GM18867 (cell line): ENCODE measurements at regions not wholly inside any gene's neighbourhood (a gene's known extent, or its start where the extent isn't known, plus 50 kb on each side); places are given as distances from the start of the nearest gene placed in this dataset.

Source experiments
- ATAC-seq: cut with Tn5 transposase; IDR thresholded peaks from one replicate; pipeline ENCODE4 v1.9.1; 2021; ENCODE audit warnings: mild to moderate bottlenecking, moderate library complexity; ENCODE audit not compliant: unreplicated experiment

GRCh38 chr6:56347526-56347925, 100.1 kb upstream of the COL21A1 start:
- no peak for ATAC-seq

- no peak for ATAC-seq
These were observed 99.6 kb upstream of the COL21A1 start for GRCh38 chr6:56346958-56347357.

GRCh38 chr6:56345376-56345995, 98.1 kb upstream of the COL21A1 start:
- ATAC-seq: no peak

DNA sequence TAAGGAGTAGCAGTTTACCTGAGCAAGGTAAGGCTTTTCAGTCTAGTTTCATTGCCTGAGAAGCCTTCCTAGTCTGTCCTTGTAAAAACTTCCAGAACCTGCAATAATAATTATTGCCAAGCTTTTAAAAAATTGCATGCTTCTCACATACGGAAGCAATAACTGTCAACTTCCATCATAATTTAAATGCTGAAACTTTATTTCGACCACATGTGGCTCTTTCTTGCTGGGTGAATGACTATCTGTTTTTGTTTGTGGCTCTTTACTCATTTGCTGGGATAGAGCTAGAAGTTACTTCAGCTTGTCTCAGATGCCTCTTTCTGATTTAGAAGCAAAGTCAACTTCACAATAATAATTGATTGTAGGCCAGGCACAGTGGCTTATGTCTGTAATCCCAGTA, 95.9 kb upstream of the COL21A1 start:
- ATAC-seq: no peak

GRCh38 chr6:56339524-56339923, 92.1 kb upstream of the COL21A1 start:
- ATAC-seq: no peak

DNA sequence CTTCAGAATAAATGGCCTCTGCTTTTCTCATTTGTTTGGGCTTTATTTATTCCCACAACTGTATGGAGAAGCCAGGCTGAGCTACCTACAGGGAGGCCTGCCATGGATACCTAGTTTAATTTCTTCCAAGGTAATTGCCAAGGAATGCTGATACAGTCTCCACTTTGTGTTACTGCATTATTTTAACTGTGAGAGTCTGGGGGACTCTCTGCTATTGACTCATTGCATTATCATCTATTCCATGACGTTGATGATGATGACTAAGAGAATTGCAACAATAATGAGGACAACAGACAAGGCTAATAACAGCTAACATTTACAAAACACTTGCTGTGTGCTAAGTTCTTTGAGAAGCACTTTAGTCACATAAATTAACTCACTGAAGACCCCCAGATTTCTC, 88.3 kb upstream of the COL21A1 start:
- ATAC-seq: no peak

- no peak for ATAC-seq
These were observed 87.6 kb upstream of the COL21A1 start for GRCh38 chr6:56334937-56335336.

DNA sequence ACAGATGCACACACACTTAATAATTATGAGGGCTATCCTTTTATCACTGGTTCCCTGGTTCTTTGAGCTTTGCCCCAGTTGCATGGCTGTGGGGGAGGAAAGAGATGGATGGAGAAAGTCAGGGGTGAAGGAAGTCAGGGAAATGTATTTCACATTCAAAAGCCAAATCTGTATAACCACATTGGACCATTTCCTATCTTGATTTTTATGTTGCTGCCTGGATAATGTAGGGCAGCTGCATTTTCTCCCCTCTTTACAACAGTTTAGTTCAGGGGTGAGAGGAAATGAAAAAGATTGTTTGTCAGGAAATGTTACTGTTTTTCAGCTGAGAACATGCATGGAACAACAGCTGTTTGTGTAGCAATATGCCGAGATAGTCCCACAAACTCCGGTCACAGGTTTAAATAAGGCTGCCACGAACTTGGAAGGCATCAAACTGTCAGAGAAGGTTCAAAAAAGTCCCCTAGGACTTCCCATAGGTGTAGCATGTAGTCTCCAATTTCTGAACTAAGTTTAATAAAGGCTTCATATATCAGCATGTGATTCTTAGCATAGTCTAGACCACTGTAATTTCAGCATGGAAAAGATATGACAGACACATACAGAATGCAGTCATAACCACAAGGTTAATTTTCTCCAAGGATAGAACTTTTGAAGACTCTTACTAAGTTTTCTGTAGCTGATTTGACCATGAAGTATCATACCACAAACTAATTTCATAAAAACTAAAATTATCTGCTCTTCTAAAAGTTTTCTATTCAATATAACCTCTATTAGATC, 82.1 kb upstream of the COL21A1 start:
- no peak for ATAC-seq

DNA sequence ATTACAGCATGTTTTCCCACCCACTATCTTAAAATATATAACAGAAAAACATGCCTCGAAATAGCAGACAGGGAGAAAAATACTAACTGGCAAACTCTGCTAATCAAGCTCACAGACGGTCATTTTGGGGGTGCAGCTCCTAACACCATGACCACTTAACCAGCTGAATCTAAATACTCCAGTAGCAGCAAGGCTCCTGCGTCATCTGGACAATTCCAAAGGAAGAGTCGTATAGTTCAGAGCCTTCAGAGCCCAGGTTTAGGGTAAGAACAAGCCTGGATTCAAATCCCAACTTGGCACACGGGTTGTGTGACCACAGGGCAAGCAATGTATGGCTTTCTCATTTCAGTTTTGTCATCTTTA, 81.3 kb upstream of the COL21A1 start:
- ATAC-seq: no peak

- no peak for ATAC-seq
These were observed 80.8 kb upstream of the COL21A1 start for GRCh38 chr6:56327946-56328727.

DNA sequence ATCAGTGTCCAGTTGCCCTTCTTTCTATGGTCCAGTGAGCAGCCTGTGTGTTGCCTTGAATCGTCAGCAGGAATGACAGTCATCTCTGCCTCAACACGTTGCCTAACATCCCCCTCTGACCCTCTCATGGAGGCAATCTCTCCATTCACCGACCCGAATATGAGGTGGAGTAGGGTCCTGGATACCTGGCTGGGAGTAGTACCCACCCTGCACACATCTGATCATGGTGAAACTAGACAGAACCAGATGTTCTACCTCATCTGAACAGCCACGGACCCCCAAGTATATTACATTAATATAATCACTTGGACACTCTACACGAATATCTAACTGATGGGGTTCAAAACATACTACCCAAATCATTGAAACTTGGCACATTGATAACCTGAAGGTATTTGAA, 77.0 kb upstream of the COL21A1 start:
- ATAC-seq: no peak

DNA sequence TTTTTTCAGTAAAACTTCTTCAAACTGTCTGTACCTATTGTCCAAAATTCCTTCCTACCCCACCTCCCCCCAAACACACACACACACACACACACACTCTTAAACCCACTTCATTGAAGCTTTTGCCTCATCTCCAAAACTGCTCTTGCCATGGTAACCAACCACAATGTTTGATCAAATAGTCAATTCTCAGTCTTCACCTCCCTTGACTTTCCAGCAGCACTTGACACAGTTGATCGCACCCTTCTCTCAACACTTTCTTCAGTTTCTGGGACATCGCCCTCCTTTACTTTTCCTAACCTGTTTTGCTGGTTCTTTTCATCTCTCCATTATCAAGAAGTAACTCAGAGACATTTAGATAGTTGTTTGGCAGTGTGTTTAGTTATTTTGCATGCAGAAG, 71.5 kb upstream of the COL21A1 start:
- ATAC-seq: no peak

DNA sequence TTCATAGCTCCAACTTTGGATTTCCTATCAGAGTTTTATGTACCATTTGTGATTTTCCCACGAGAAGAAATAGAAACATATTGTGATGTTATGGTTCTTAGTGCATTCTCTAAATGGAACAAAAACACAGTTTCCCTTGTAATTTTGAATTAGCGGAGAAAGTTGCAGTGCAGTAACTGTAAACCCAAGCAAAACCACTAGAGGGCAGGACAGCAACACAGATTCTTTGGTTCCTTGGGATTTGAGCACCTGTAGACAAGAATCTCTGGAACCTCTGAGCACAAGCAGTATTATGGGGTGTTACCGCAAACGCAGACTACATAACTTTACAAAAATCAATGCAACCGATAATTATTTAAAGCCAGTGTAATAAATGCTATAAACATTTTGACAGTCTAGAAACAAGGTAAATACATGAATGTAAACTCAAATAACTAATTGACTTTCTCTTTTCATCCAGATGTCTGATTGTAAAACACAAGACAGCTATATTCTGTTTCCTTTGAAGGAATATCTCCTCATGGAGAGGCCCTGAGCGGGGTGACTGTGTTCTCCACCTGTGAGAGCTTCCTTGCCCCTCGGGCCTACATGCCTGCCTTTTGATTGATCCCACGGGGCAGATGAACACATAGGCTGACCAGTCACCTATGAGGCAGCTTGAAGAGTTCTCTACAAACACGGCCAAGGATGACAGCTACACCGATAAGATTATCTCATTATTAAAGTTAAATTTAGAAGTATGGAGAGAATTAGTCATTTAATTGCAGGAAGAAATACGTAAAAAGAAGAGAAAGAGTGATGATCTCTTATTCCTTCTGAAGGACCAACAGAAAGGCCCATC, 67.5 kb upstream of the COL21A1 start:
- peak; percentile 54 for ATAC-seq

DNA sequence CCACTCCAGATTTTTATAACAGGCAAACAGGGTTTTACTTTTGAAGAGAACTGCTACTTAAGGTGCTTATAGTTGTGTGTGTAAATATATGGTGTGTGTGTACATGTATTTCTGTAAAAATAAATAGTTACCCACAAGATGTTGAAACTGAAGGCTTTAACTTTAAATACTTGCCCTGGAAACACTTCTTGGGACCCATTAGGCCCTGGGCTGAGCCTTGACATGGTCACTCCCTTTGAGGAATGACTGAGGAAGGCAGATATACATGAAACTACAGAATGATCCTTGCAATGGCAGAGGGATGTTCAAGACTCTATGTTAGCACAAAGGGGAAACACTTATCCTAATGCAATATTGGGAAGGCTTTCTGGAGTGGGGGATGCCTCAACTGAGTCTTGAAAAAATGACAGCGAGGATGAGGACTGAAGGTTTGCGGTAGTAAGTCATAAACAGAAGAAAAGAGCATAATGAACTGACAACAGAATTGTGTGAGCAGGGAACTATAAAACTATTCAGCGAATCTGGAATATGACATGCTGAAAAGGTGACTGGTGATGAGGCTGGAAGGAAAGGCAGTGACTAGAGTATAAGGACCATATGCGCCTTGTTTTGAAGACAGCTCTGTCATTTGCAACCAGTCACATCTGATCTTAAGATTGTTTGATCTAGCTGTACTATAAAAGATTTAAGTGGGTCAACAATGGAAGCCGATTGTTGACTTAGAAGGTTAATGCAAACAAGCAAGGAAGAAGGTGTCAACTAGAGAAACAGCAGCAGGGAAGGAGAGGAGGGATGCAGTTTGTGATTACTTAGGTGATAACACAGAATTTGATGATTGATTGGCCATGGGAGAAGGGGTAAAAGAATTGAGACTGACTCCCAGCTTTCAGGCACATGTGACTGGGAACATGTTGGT, 64.4 kb upstream of the COL21A1 start:
- no peak for ATAC-seq

- ATAC-seq: no peak
These were observed 63.7 kb upstream of the COL21A1 start for GRCh38 chr6:56311061-56311460.

- no peak for ATAC-seq
These were observed 62.9 kb upstream of the COL21A1 start for GRCh38 chr6:56310241-56310640.

- no peak for ATAC-seq
These were observed 52.5 kb upstream of the COL21A1 start for GRCh38 chr6:56299916-56300315.

DNA sequence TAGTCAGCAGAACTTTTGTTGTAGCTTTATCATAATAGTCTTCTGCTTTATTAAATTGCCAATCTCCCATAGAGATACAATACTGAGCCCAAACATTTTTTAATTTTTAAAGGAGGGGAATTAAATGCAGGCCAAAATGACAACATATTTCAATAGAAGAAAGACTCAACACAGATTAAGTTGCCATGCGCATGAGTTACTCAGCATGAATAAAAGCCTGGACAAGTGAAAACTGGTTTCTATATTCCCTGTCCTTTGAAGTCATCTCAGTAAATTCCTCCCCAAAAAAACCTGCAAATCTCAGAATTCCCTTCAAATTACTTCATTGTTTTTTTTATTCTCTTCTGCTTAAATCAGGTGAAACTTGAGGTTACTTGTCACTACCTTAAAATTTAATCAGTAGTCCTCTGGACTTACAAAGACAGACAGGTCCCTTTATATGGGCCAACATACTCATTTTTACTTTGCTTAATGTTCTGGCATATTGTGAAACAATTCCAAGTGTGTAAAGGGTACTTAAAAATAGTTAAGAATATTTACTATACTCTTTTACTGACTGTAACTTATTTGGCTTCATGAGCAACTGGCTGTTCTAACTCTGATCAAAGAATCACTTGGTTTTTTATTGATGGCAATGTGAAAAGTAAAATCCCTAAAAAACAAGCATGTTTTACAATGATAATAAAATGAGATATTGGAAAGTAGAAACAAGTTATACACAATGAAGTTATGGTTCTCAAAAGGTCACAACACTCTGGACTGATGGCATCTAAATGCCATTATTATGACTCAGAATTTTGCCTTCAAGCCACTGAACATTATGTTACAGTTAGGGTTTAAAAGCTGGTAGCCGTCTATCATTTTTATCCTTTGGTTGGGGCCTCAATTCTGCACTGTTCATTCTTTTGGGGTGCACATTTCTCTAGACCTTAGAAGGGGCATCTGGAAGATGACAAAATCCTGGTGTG, 49.9 kb upstream of the COL21A1 start:
- no peak for ATAC-seq
